Thoracic aorta (tissue), 2 donors: ENCODE measurements at regions not wholly inside any gene's neighbourhood (a gene's known extent, or its start where the extent isn't known, plus 50 kb on each side); places are given as distances from the start of the nearest gene placed in this dataset.

ENCODE experiments used
- ATAC-seq: fragments of 150-250 bp; one replicate; pipeline ENCODE4 v1.8.0; 2017; ENCODE audit warnings: low read depth; ENCODE audit not compliant: insufficient number of reproducible peaks, low FRiP score
- DNase-seq: peaks from one replicate; pipeline ENCODE4 v3.0.0-alpha.2; 2020; ENCODE audit warnings: low spot score
- H3K27ac ChIP-seq, 2 donors: fragments of 200-600 bp; sonication (generic); 1 replicate in 1 of 2; 2 replicates in 1 of 2; pipeline ENCODE4 v1.5.1; 2016; ENCODE audit warnings: mild to moderate bottlenecking in 2 of 2, moderate library complexity in 2 of 2
- H3K27me3 ChIP-seq: fragments of 200-600 bp; sonication (generic); replicated peaks from 2 replicates; pipeline ENCODE4 v1.6.0; 2016; ENCODE audit warnings: mild to moderate bottlenecking; ENCODE audit not compliant: insufficient read depth
- H3K36me3 ChIP-seq: fragments of 200-600 bp; sonication (generic); one replicate; pipeline ENCODE4 v1.5.1; 2016
- H3K4me1 ChIP-seq, 2 donors: fragments of 200-600 bp; sonication (generic); 1 replicate in 1 of 2; 2 replicates in 1 of 2; pipeline versions ENCODE4 v1.5.1 to v1.6.0; 2016; ENCODE audit warnings: low read depth in 2 of 2, mild to moderate bottlenecking in 1 of 2; ENCODE audit not compliant: control insufficient read depth in 1 of 2
- H3K4me3 ChIP-seq: fragments of 200-600 bp; sonication (generic); 2 replicates; pipeline ENCODE4 v1.5.1; 2016; ENCODE audit warnings: mild to moderate bottlenecking
- H3K9me3 ChIP-seq: fragments of 200-600 bp; sonication (generic); 2 replicates; pipeline ENCODE4 v1.5.1; 2016
- CTCF ChIP-seq: fragments of 200-600 bp; sonication (generic); IDR thresholded peaks from one replicate; pipeline ENCODE4 v1.5.1; 2019; ENCODE audit warnings: antibody characterized with exemption

- Histone ChIP-seq H3K4me3 (no peak overlapping the region), H3K9me3 (no peaks in the 10 kb centered on the region), H3K27ac (no peak overlapping the region), H3K36me3 (no peaks in the 10 kb centered on the region), H3K4me1 (no peaks in the 10 kb centered on the region), H3K27me3 (no peaks in the 10 kb centered on the region)
- no peak for TF ChIP-seq CTCF
- no peak for ATAC-seq
- DNase-seq: no peak
These were observed 168.5 kb upstream of the NSMCE3 start for GRCh38 chr15:29437888-29438702.

- no peak for ATAC-seq
These were observed 166.2 kb upstream of the NSMCE3 start for GRCh38 chr15:29435811-29436210.

GRCh38 chr15:29434280-29434679 lies 164.7 kb upstream of the NSMCE3 start:
- no peaks in the 10 kb centered on the region for H3K9me3 ChIP-seq

More at GRCh38 chr15:29435811-29436210, 166.2 kb upstream of the NSMCE3 start:
- no peaks in the 10 kb centered on the region for H3K27me3 ChIP-seq
- DNase-seq: no peak
- no peaks in the 10 kb centered on the region for H3K36me3 ChIP-seq
- H3K4me3 ChIP-seq: no peak overlapping the region
- TF ChIP-seq CTCF: no peak
- no peak overlapping the region for H3K27ac ChIP-seq
- H3K9me3 ChIP-seq: no peaks in the 10 kb centered on the region
- no peaks in the 10 kb centered on the region for H3K4me1 ChIP-seq

GRCh38 chr15:29433507-29434248 lies 164.1 kb upstream of the NSMCE3 start:
- Histone ChIP-seq H3K4me1 (no peaks in the 10 kb centered on the region), H3K4me3 (no peak overlapping the region), H3K36me3 (no peaks in the 10 kb centered on the region), H3K27ac (no peak overlapping the region), H3K27me3 (no peaks in the 10 kb centered on the region), H3K9me3 (no peaks in the 10 kb centered on the region)
- no peak for TF ChIP-seq CTCF
- DNase-seq: no peak
- no peak for ATAC-seq

More at GRCh38 chr15:29434280-29434679, 164.7 kb upstream of the NSMCE3 start:
- DNase-seq (no peak), ATAC-seq (no peak)
- Histone ChIP-seq H3K36me3 (no peaks in the 10 kb centered on the region), H3K27ac (no peak overlapping the region), H3K4me1 (no peaks in the 10 kb centered on the region), H3K4me3 (no peak overlapping the region), H3K27me3 (no peaks in the 10 kb centered on the region)
- TF ChIP-seq CTCF: no peak

GRCh38 chr15:29433050-29433318 lies 163.4 kb upstream of the NSMCE3 start:
- Histone ChIP-seq H3K27me3 (no peaks in the 10 kb centered on the region), H3K9me3 (no peaks in the 10 kb centered on the region), H3K36me3 (no peaks in the 10 kb centered on the region)

More at GRCh38 chr15:29433050-29433318, 163.4 kb upstream of the NSMCE3 start:
- TF ChIP-seq CTCF: no peak
- DNase-seq: no peak
- H3K4me3 ChIP-seq: no peak overlapping the region
- no peak for ATAC-seq
- H3K27ac ChIP-seq: no peak overlapping the region
- H3K4me1 ChIP-seq: no peaks in the 10 kb centered on the region
